HCT116 (cell line): ENCODE measurements at regions not wholly inside any gene's neighbourhood (a gene's known extent, or its start where the extent isn't known, plus 50 kb on each side); places are given as distances from the start of the nearest gene placed in this dataset.

Experiments
- ATAC-seq: fragments of 200-7000 bp; cut with Tn5 transposase; 2 replicates; pipeline ENCODE4 v1.9.1; 2020; ENCODE audit warnings: mild to moderate bottlenecking, moderate library complexity
- BruUV-seq: library from RNA; stranded (reverse); fragments of 400-500 nt; replicated peaks from 2 replicates; lab custom pipeline; 2021; lab: Mats Ljungman, UMichigan
- CTCF ChIA-PET: fragments of 300-600 bp; sonication (Branson Sonifier 250); formaldehyde crosslinking; loops from one replicate; lab custom pipeline; 2021; ENCODE audit warnings: antibody characterized with exemption; lab: Charles Lee
- POLR2A ChIA-PET: fragments of 300-600, 350-600 bp; sonication (Branson Sonifier 250); formaldehyde crosslinking; loops from one replicate; lab custom pipeline; 2021; ENCODE audit warnings: antibody characterized with exemption; lab: Charles Lee
- RAD21 ChIA-PET, 2 experiments: fragments of 300-600 bp; sonication (Branson Sonifier 250); formaldehyde crosslinking; loops; one replicate each; lab custom pipeline; 2023; ENCODE audit warnings: low total read pairs in 2 of 2; ENCODE audit not compliant: uncharacterized antibody in 2 of 2, unreplicated experiment in 2 of 2, low non-redundant PET in 1 of 2; lab: Charles Lee
- DNase-seq: peaks from one replicate; pipeline ENCODE4 v3.0.0-alpha.2; 2010; ENCODE audit warnings: low read depth, low spot score
- H2AFZ ChIP-seq: fragments of 200-600 bp; shearing (Covaris generic), sonication (generic); 2 replicates; pipeline ENCODE4 v1.6.1; 2017; ENCODE audit warnings: low read depth, mixed run types, mixed read lengths, antibody characterized with exemption, low read length; ENCODE audit not compliant: poor library complexity, severe bottlenecking
- H3K27ac ChIP-seq: 2 replicates; pipeline ENCODE4 v1.5.1; 2012; ENCODE audit warnings: low read depth, low read length
- H3K27me3 ChIP-seq: fragments of 200-600 bp; sonication (generic); 2 replicates; pipeline ENCODE4 v1.6.1; 2016; ENCODE audit warnings: mixed run types, low read length, mixed read lengths; ENCODE audit not compliant: insufficient read depth
- H3K36me3 ChIP-seq, 2 experiments: fragments of 200-500 bp in 1 of 2; fragments of 200-600 bp in 1 of 2; sonication (Bioruptor generic) in 1 of 2; sonication (generic) in 1 of 2; 2 replicates each; pipeline versions ENCODE4 v1.5.1 to v1.6.1; 2014 to 2016; ENCODE audit warnings: low read length in 2 of 2, inconsistent platforms in 1 of 2, mixed read lengths in 1 of 2, mixed run types in 1 of 2; ENCODE audit not compliant: insufficient read depth in 2 of 2, control insufficient read depth in 1 of 2
- H3K4me1 ChIP-seq, 2 experiments: fragments of 200-600 bp in 1 of 2; sonication (generic) in 1 of 2; 2 replicates each; pipeline versions ENCODE4 v1.5.1 to v1.6.1; 2012 to 2017; ENCODE audit warnings: low read length in 2 of 2, inconsistent platforms in 1 of 2, mild to moderate bottlenecking in 1 of 2, mixed read lengths in 1 of 2, mixed run types in 1 of 2, moderate library complexity in 1 of 2; ENCODE audit not compliant: insufficient read depth in 2 of 2, control insufficient read depth in 1 of 2
- H3K4me2 ChIP-seq: fragments of 200-600 bp; sonication (generic); 2 replicates; pipeline ENCODE4 v1.6.1; 2017; ENCODE audit warnings: mixed run types, low read length, mixed read lengths
- H3K4me3 ChIP-seq, 2 experiments: fragments of 200-600 bp in 1 of 2; sonication (generic) in 1 of 2; replicated peaks in 1 of 2; 2 replicates each; pipeline ENCODE4 v1.5.1; 2011 to 2016; ENCODE audit warnings: low read length in 2 of 2, control low read depth in 1 of 2, low read depth in 1 of 2, mild to moderate bottlenecking in 1 of 2, mixed read lengths in 1 of 2, mixed run types in 1 of 2
- H3K79me2 ChIP-seq: fragments of 200-600 bp; sonication (generic); 2 replicates; pipeline ENCODE4 v1.6.1; 2017; ENCODE audit warnings: mild to moderate bottlenecking, mixed run types, low read length, moderate library complexity, mixed read lengths; ENCODE audit not compliant: insufficient read depth
- H3K9ac ChIP-seq: fragments of 200-600 bp; sonication (generic); 2 replicates; pipeline ENCODE4 v1.6.1; 2016; ENCODE audit warnings: low read length, mixed read lengths
- H3K9me2 ChIP-seq: fragments of 200-600 bp; sonication (generic), shearing (Covaris generic); 2 replicates; pipeline ENCODE4 v1.6.1; 2017; ENCODE audit warnings: mixed run types, mild to moderate bottlenecking, moderate library complexity; ENCODE audit not compliant: insufficient read depth
- H3K9me3 ChIP-seq, 2 experiments: fragments of 200-500 bp in 1 of 2; fragments of 200-600 bp in 1 of 2; sonication (Bioruptor generic) in 1 of 2; sonication (generic) in 1 of 2; 2 replicates each; pipeline ENCODE4 v1.6.1; 2014 to 2017; ENCODE audit warnings: low read length in 2 of 2, mixed read lengths in 2 of 2, inconsistent platforms in 1 of 2, low read depth in 1 of 2, mild to moderate bottlenecking in 1 of 2, mixed run types in 1 of 2, moderate library complexity in 1 of 2; ENCODE audit not compliant: control insufficient read depth in 1 of 2, insufficient read depth in 1 of 2
- H4K20me1 ChIP-seq: fragments of 200-600 bp; sonication (generic), shearing (Covaris generic); 2 replicates; pipeline ENCODE4 v1.6.1; 2017; ENCODE audit warnings: mixed run types, mild to moderate bottlenecking, moderate library complexity; ENCODE audit not compliant: insufficient read depth
- CBX3 ChIP-seq: IDR thresholded peaks from 2 replicates; pipeline ENCODE4 v1.6.1; 2012; ENCODE audit warnings: low read depth
- CEBPB ChIP-seq: IDR thresholded peaks from 2 replicates; pipeline ENCODE4 v1.6.1; 2012; ENCODE audit warnings: low read depth
- EGR1 ChIP-seq: IDR thresholded peaks from 2 replicates; pipeline ENCODE4 v1.6.1; 2012; ENCODE audit warnings: low read depth
- EZH2phosphoT487 ChIP-seq: fragments of 200-600 bp; IDR thresholded peaks from 2 replicates; pipeline ENCODE4 v1.6.1; 2018; ENCODE audit warnings: antibody characterized with exemption, borderline replicate concordance
- FOSL1 ChIP-seq: IDR thresholded peaks from 2 replicates; pipeline ENCODE4 v1.6.1; 2012; ENCODE audit warnings: low read depth
- POLR2AphosphoS5 ChIP-seq: IDR thresholded peaks from 2 replicates; pipeline ENCODE4 v1.6.1; 2011; ENCODE audit warnings: mild to moderate bottlenecking, low read depth, low read length, moderate library complexity
- SP1 ChIP-seq: IDR thresholded peaks from 2 replicates; pipeline ENCODE4 v1.6.1; 2012; ENCODE audit warnings: low read depth
- YY1 ChIP-seq: IDR thresholded peaks from 2 replicates; pipeline ENCODE4 v1.6.1; 2011; ENCODE audit warnings: low read length, low read depth, moderate library complexity, mild to moderate bottlenecking; ENCODE audit not compliant: insufficient replicate concordance; ENCODE audit errors: extremely low read depth
- ZFX ChIP-seq: fragments of 450-650 bp; IDR thresholded peaks from 2 replicates; pipeline ENCODE4 v1.6.1; 2017
- ZNF274 ChIP-seq: fragments of 200-500 bp; sonication (Bioruptor generic); IDR thresholded peaks from 2 replicates; pipeline ENCODE4 v1.6.1; 2014; ENCODE audit warnings: mild to moderate bottlenecking, low read depth, low read length, inconsistent platforms
- intact Hi-C: fragments of 100-400 bp; cut with micrococcal nuclease; formaldehyde crosslinking; loops from 2 replicates; pipeline ENCODE4 v1.10.0; 2022
- TF ChIP-seq, protein P1 (sequence below): IDR thresholded peaks from 2 replicates; pipeline ENCODE4 v1.6.1; 2012
- TF ChIP-seq, protein P2 (sequence below): IDR thresholded peaks from 2 replicates; pipeline ENCODE4 v1.6.1; 2012

DNA sequence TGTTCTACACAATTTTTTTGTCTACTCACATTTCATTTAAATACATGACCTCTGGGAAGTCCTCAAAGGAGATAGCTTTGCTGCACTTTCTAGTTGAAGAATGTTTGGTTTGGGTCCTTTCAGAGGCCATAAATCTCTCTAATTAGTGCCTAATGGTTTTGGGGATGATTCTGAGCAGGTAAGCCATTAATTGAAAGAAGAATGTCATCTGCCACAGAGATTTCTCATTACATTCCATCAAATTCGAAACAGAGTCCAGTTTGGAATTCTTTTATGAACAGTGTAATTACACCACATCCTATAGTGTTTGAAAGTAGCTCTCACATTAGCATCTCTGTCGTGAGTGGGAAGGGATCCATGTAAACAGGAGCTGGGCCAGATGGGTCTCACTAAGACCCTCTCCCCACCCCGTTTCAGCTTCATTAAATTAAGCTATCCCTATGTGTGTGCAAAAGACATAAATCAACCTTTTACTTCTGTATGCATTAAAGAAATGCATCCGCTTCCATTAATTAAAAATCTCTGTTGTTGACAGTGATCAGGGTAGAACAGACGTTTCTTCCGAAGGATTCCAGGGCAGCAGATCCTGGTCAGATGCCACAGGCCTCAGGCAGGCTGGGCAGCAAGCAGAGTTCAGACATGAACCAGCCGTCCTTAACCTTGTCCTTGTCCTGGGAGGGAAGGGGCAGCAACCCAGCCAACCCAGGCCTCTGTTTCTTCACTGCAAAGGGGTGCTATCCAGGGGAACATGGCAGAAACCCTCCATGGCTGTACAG, 99.8 kb upstream of the MAP1B start:
- no peak overlapping the region for H3K9ac ChIP-seq
- no peaks in the 10 kb centered on the region for H3K27me3 ChIP-seq
- POLR2A ChIA-PET, result interaction anchor here (1.3 kb wide), 1 partner anchor 85 kb away, joined by 4 read pairs; no protein-coding TSS in a partner anchor
- DNase-seq, result no peak
- H3K9me2 ChIP-seq, result no peaks in the 10 kb centered on the region
- H3K36me3 ChIP-seq, result no peaks in the 10 kb centered on the region
- H3K79me2 ChIP-seq, result no peaks in the 10 kb centered on the region
- ATAC-seq, result no peak
- H4K20me1 ChIP-seq, result no peaks in the 10 kb centered on the region
- TF ChIP-seq, protein P1, sequence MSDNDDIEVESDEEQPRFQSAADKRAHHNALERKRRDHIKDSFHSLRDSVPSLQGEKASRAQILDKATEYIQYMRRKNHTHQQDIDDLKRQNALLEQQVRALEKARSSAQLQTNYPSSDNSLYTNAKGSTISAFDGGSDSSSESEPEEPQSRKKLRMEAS, result no peak
- TF ChIP-seq CBX3 (no peak), CEBPB (no peak), POLR2AphosphoS5 (no peak), ZFX (no peak)
- H3K9me3 ChIP-seq, result no peaks in the 10 kb centered on the region
- no TSS peak for BruUV-seq
- peaks cover 0 to 3% of the 10 kb centered on the region in 2 experiments; a peak in 1 of 4 replicates for H3K4me1 ChIP-seq
- RAD21 ChIA-PET, result no interaction called here
- intact Hi-C loops, result no loop called here
- no peak overlapping the region for H3K4me2 ChIP-seq
- H3K27ac ChIP-seq, result no peak overlapping the region
- CTCF ChIA-PET, result no interaction called here
- H3K4me3 ChIP-seq, result no peak overlapping the region
- H2AFZ ChIP-seq, result no peak overlapping the region

DNA sequence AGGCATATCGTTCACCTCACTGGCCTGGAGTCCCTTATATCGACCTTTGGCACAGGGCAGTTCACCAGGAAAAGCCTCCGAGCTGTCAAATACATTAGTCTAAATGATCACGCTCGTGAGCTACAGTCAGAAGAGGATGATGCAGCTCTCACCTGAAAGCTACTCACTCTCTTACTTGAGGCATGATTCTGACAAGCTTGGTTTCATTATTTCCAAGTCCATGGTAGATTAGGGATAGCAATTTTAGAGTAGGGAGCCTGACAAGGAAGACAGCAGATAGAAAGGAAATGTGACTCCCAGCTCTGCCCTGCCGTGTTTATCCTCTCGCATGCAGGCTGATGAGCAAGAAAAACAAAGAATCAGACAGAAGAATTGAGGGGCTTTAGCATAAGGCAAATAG, 98.0 kb upstream of the MAP1B start:
- Histone ChIP-seq H3K4me3 (no peak overlapping the region), H3K9me3 (no peaks in the 10 kb centered on the region), H3K4me1 (peaks cover 0 to 3% of the 10 kb centered on the region in 2 experiments; a peak in 1 of 4 replicates), H2AFZ (no peak overlapping the region), H3K79me2 (no peaks in the 10 kb centered on the region), H3K9ac (no peak overlapping the region), H3K9me2 (no peaks in the 10 kb centered on the region), H3K27ac (no peak overlapping the region), H3K36me3 (no peaks in the 10 kb centered on the region), H3K4me2 (no peak overlapping the region), H3K27me3 (no peaks in the 10 kb centered on the region), H4K20me1 (no peaks in the 10 kb centered on the region)
- RAD21 ChIA-PET, result no interaction called here
- DNase-seq, result no peak
- intact Hi-C loops, result no loop called here
- TF ChIP-seq SP1 (no peak), ZFX (no peak), EZH2phosphoT487 (no peak), YY1 (no peak), FOSL1 (no peak), ZNF274 (no peak), EGR1 (no peak)
- TF ChIP-seq, protein P2, sequence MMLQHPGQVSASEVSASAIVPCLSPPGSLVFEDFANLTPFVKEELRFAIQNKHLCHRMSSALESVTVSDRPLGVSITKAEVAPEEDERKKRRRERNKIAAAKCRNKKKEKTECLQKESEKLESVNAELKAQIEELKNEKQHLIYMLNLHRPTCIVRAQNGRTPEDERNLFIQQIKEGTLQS, result no peak
- TF ChIP-seq, protein P1, result no peak
- CTCF ChIA-PET, result no interaction called here
- no peak for ATAC-seq
- BruUV-seq, result no TSS peak
- POLR2A ChIA-PET, result no interaction called here
